WERI-Rb-1 (cell line): ENCODE measurements at regions not wholly inside any gene's neighbourhood (a gene's known extent, or its start where the extent isn't known, plus 50 kb on each side); places are given as distances from the start of the nearest gene placed in this dataset.

ENCODE experiments used
- DNase-seq: peaks from one replicate; pipeline ENCODE4 v3.0.0-alpha.2; 2020
- H3K27ac ChIP-seq: fragments of 250-450 bp; sonication (Bioruptor Pico); 2 replicates; pipeline ENCODE4 v1.5.1; 2020; ENCODE audit warnings: mild to moderate bottlenecking, moderate library complexity
- H3K27me3 ChIP-seq: fragments of 250-450 bp; sonication (Bioruptor Pico); 2 replicates; pipeline ENCODE4 v1.5.1; 2021; ENCODE audit warnings: mild to moderate bottlenecking, low read depth, moderate library complexity; ENCODE audit not compliant: insufficient read depth, severe bottlenecking
- H3K36me3 ChIP-seq: fragments of 250-450 bp; sonication (Bioruptor Pico); 2 replicates; pipeline ENCODE4 v1.5.1; 2020; ENCODE audit warnings: mild to moderate bottlenecking, moderate library complexity
- H3K4me3 ChIP-seq: 2 replicates; pipeline ENCODE4 v1.5.1; 2011; ENCODE audit warnings: low read depth, mild to moderate bottlenecking, control low read depth, low read length
- H3K9me3 ChIP-seq: fragments of 250-450 bp; sonication (Bioruptor Pico); 2 replicates; pipeline ENCODE4 v1.5.1; 2021; ENCODE audit warnings: mild to moderate bottlenecking, moderate library complexity; ENCODE audit not compliant: severe bottlenecking
- TF ChIP-seq, protein P1 (sequence below): IDR thresholded peaks from 2 replicates; pipeline ENCODE4 v1.5.1; 2011; ENCODE audit warnings: low read depth, mild to moderate bottlenecking, control low read depth, inconsistent platforms, low read length

GRCh38 chr12:124236625-124237031 lies 58.3 kb upstream of the RFLNA start:
- no peak overlapping the region for H3K27ac ChIP-seq
- no peaks in the 10 kb centered on the region for H3K9me3 ChIP-seq
- TF ChIP-seq, protein P1, sequence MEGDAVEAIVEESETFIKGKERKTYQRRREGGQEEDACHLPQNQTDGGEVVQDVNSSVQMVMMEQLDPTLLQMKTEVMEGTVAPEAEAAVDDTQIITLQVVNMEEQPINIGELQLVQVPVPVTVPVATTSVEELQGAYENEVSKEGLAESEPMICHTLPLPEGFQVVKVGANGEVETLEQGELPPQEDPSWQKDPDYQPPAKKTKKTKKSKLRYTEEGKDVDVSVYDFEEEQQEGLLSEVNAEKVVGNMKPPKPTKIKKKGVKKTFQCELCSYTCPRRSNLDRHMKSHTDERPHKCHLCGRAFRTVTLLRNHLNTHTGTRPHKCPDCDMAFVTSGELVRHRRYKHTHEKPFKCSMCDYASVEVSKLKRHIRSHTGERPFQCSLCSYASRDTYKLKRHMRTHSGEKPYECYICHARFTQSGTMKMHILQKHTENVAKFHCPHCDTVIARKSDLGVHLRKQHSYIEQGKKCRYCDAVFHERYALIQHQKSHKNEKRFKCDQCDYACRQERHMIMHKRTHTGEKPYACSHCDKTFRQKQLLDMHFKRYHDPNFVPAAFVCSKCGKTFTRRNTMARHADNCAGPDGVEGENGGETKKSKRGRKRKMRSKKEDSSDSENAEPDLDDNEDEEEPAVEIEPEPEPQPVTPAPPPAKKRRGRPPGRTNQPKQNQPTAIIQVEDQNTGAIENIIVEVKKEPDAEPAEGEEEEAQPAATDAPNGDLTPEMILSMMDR = no peak
- no peaks in the 10 kb centered on the region for H3K27me3 ChIP-seq
- H3K4me3 ChIP-seq = no peak overlapping the region
- no peaks in the 10 kb centered on the region for H3K36me3 ChIP-seq
- no peak for DNase-seq

- H3K4me3 ChIP-seq = no peak overlapping the region
- no peak for DNase-seq
- no peak overlapping the region for H3K27ac ChIP-seq
- no peaks in the 10 kb centered on the region for H3K36me3 ChIP-seq
- TF ChIP-seq, protein P1 = no peak
- no peaks in the 10 kb centered on the region for H3K9me3 ChIP-seq
- no peaks in the 10 kb centered on the region for H3K27me3 ChIP-seq
Observed at GRCh38 chr12:124238886-124239285, 56.0 kb upstream of the RFLNA start.

- DNase-seq = peak; percentile 75
- TF ChIP-seq, protein P1 = no peak
- Histone ChIP-seq H3K9me3 (peaks cover 4% of the 10 kb centered on the region), H3K36me3 (no peaks in the 10 kb centered on the region), H3K4me3 (no peak overlapping the region), H3K27ac (no peak overlapping the region), H3K27me3 (no peaks in the 10 kb centered on the region)
Observed at GRCh38 chr12:124240493-124240892, 54.4 kb upstream of the RFLNA start.

GRCh38 chr12:124241776-124242528 lies 52.9 kb upstream of the RFLNA start:
- Histone ChIP-seq H3K27me3 (no peaks in the 10 kb centered on the region), H3K27ac (no peak overlapping the region), H3K36me3 (no peaks in the 10 kb centered on the region), H3K9me3 (peaks cover 4% of the 10 kb centered on the region), H3K4me3 (no peak overlapping the region)
- TF ChIP-seq, protein P1 = no peak
- DNase-seq = no peak

DNA sequence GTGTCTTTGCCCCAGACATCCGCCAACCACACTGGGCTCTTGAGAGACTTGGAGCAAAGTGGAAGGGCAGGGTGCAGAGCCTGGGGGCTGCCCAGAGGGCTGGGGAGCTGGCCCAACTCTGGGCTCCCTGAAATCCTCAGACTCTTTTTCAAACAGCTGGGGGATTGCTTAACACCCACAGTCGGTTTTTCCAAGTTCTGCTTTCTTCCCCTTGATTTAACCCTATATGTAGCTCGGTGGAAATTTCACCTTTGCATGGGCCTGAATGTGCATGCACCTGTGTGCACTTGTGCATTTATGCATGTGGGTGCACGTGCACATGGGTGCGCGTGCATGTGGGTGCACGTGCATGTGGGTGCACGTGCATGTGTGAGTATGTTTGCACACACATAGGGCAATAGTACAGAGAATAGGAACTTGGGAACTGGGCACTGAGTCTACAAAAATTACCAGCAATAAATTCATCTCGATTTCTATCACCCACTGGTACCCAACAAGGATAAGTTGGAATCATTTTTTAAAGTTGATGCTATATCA lies 52.3 kb upstream of the RFLNA start:
- H3K9me3 ChIP-seq = peaks cover 8% of the 10 kb centered on the region
- H3K4me3 ChIP-seq = no peak overlapping the region
- no peaks in the 10 kb centered on the region for H3K27me3 ChIP-seq
- no peak overlapping the region for H3K27ac ChIP-seq
- no peak for DNase-seq
- TF ChIP-seq, protein P1 = no peak
- H3K36me3 ChIP-seq = no peaks in the 10 kb centered on the region
